GM13977 (cell line): ENCODE measurements at regions not wholly inside any gene's neighbourhood (a gene's known extent, or its start where the extent isn't known, plus 50 kb on each side); places are given as distances from the start of the nearest gene placed in this dataset.

ENCODE experiments used
- DNase-seq: peaks from one replicate; pipeline ENCODE4 v3.0.0; 2012; ENCODE audit warnings: low spot score
- in situ Hi-C: fragments of 300-500 bp; cut with MboI; formaldehyde crosslinking; loops from one replicate; pipeline ENCODE4 v1.12.0; 2022; ENCODE audit warnings: low sequenced_read_pairs, low pct_unique_long_range_greater_than_20kb, mixed read lengths, inconsistent platforms; ENCODE audit not compliant: unreplicated experiment
- TF ChIP-seq, protein P1 (sequence below): IDR thresholded peaks from 2 replicates; pipeline ENCODE4 v1.5.1; 2012; ENCODE audit warnings: mild to moderate bottlenecking, control low read depth; ENCODE audit not compliant: insufficient read depth; ENCODE audit errors: extremely low read depth, missing control alignments

DNA sequence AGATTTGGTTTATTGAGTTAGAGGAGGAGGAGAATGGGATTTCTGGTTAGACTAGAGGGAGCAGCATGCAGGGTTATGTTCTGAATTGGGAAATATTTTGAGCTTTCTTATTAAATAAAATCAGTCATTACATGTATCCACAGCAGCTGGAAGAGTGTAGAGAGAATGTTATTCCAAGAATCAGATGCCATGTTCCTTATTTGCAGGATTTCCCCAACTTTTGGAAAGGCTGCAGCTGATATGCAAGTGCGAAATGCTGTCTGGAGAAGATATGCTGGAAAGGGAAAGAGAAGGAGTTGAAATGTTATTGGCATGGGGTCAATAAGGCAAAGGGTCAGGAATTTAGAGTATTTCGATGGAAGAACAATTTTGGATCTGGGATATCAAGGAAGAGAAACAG lies 255.8 kb downstream of the MTX2 start:
- TF ChIP-seq, protein P1, sequence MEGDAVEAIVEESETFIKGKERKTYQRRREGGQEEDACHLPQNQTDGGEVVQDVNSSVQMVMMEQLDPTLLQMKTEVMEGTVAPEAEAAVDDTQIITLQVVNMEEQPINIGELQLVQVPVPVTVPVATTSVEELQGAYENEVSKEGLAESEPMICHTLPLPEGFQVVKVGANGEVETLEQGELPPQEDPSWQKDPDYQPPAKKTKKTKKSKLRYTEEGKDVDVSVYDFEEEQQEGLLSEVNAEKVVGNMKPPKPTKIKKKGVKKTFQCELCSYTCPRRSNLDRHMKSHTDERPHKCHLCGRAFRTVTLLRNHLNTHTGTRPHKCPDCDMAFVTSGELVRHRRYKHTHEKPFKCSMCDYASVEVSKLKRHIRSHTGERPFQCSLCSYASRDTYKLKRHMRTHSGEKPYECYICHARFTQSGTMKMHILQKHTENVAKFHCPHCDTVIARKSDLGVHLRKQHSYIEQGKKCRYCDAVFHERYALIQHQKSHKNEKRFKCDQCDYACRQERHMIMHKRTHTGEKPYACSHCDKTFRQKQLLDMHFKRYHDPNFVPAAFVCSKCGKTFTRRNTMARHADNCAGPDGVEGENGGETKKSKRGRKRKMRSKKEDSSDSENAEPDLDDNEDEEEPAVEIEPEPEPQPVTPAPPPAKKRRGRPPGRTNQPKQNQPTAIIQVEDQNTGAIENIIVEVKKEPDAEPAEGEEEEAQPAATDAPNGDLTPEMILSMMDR = no peak
- no peak for DNase-seq
- in situ Hi-C loops = no loop called here

DNA sequence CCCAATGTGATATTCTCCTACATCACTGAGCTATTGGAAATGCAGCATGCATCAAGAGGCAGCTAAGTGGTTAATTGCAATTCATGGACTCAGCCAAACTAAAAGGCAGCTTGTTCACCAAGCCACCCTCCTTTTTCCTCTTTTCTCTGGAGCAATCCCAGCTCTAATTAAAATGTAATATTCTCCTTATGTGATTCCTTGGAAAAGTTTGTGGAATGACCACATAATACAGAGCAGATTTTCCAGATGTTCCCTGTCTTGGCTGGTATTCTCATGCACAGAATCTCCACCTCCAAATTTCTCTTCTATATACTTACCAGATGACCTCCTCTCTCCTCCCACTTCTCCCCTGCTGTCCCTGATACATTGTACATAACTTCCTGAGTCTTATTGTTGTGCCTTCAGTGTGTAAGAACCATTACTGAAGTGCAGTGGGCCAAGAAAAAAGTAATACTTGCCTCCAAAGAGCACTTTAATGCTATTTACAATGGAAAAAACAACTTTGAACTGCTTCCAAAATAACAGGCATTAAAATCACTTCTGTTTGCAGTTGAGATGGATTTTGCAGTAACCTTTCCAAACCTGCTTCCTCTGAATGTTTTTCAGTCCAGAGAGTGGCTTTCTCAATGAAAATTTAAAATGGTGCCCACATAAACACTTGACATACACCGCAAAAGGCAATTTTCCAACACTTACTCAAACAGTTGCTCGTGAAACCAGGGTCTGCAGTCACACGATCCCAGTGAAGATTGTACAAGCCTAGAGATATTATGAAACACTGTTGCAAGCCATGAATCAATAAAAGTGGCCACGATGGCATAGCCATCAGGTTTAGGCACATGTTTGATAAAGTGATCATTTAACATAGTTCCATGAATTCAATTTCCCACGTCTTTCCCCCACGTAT lies 258.0 kb downstream of the MTX2 start:
- in situ Hi-C loops = no loop called here
- no peak for DNase-seq

DNA sequence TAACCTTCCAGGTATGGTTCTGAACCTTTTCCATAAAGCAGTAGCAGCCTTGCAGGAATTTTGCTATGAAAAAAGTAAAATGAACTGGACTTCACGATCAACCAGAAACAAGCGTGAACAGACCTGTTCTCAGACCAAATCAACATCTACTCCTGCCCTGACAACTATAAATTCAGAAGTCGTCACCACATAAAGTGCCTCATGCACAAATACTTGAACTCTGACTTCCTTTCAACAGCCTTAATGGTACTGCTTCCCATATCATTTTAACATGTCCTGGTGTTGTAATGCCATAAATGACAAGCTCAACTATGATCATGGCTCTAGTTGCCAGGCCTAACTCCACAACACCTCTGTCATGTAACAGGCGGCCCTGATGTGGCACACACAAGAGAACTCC lies 262.4 kb downstream of the MTX2 start:
- no peak for DNase-seq
- in situ Hi-C loops = no loop called here
- TF ChIP-seq, protein P1 = no peak

More for the DNA sequence above, 258.0 kb downstream of the MTX2 start:
- TF ChIP-seq, protein P1 = no peak

DNA sequence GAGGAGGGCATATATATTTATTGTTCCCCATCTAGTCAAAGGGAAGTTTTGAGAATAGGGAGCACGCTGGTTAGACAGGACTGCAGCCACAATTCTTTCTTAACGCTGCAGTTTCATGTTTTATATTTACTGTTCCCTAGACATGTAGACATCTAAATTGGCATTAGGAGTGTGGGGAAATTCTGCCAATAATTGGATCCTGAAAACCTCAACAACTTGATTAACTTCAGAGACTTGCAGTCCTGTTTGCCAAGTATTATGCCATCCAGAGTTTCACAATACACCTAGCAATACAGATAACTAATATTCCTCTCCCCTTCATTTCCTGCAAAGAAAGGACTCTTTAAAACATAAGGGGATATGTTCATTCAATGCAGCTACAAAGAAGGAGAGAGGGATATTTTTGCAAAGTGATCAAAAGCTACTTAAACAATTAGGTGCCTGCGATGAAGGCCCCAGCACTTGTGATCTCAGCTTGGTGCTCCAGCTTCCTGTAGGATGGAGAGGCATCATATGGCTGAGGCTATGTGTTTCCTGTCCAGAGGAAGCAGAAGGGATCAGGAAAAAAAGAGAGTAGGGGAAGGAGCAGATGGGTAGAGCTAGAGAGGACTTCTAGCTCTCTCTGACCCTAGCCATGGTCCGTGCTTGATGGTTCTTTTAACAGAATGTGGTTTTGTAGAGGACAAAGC lies 264.4 kb downstream of the MTX2 start:
- TF ChIP-seq, protein P1 = no peak
- in situ Hi-C loops = no loop called here
- DNase-seq = no peak

DNA sequence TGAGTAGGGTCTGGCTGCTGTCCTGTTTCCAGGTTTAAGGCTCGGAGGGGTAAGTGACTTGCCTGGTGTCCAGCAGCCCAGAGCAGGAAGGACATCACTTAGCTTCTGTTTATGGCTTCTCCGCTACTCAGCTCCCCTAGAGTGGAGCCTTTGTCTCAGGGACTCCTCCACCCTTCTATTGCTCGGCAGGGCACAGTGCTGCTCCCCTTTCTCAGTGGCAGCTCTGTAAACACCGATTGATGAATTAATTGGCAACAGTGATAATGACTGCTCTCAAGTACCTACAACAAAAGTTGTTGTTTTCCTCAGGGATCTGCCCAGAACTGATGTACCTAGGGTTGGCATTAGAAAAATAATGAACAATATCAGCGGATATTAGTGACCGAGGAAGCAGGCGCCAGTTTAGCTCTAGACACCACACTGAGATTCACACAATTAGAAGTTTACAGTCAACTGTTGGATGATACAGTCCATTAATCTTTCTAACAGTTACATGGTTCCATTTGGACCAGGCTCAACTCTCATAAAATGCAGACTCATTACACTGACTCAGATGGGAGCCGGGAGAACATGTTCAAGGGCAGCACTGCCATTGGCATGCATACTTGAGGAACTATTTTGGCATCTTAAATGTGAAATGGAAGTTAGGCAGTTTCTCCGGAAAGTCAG lies 265.7 kb downstream of the MTX2 start:
- DNase-seq = no peak
- TF ChIP-seq, protein P1 = no peak
- in situ Hi-C loops = no loop called here

DNA sequence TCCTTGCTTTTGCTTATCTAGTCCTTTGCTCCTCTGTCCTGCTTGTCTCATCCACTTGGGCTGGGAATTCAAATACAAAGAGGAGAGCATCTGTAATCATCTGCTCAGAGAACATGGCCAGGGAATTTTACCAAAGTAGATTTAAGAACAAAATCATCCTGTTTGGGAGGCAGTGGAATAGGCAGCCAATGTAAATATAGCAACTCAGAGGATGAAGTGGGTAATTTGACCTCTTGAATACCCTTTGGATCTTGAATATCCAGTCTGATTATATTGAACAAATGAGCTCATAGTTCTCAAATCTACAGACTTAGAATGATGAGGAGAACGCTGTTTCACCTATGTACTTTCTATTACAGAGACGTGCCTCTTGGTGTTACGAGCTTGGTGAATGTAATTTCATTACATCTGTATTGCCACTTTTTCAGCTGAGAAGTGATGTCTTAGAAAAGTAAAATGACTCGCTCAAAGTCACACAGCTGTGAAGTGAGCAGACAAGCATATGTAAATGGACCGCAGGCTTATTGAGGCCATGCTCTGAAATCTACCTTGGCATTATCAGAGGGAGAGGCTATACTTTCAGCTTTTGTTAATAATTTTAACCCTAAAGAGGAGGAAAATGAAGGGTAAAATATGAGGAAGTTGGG lies 266.3 kb downstream of the MTX2 start:
- DNase-seq = no peak
- in situ Hi-C loops = no loop called here

More for the DNA sequence above, 266.3 kb downstream of the MTX2 start:
- TF ChIP-seq, protein P1 = no peak
